K562 (cell line): ENCODE measurements at regions not wholly inside any gene's neighbourhood (a gene's known extent, or its start where the extent isn't known, plus 50 kb on each side); places are given as distances from the start of the nearest gene placed in this dataset.

Experiments used
- BMI1 ChIP-seq: fragments of 150-350 bp; IDR thresholded peaks from 2 replicates; pipeline ENCODE4 v1.6.1; 2014; ENCODE audit warnings: low read length
- E2F3 ChIP-seq: fragments of 250-450 bp; sonication (Bioruptor Pico); IDR thresholded peaks from 2 replicates; pipeline ENCODE4 v1.4.0; 2020; ENCODE audit warnings: mild to moderate bottlenecking
- FOSL1 ChIP-seq: fragments of 200-800 bp; sonication (Bioruptor generic); conservative IDR thresholded peaks from 2 replicates; pipeline ENCODE4 v1.6.1; 2016; ENCODE audit warnings: missing genetic modification characterization, missing compliant biosample characterization
- L3MBTL2 ChIP-seq: fragments of 450-650 bp; IDR thresholded peaks from 2 replicates; pipeline ENCODE4 v1.6.1; 2016; ENCODE audit warnings: mild to moderate bottlenecking, moderate library complexity
- MTA2 ChIP-seq: fragments of 450-650 bp; IDR thresholded peaks from 2 replicates; pipeline ENCODE4 v1.6.1; 2016; ENCODE audit warnings: low read depth
- NFRKB ChIP-seq: fragments of 450-650 bp; IDR thresholded peaks from 2 replicates; pipeline ENCODE4 v1.6.1; 2016; ENCODE audit warnings: low read depth
- POLR2B ChIP-seq: fragments of 450-650 bp; IDR thresholded peaks from 2 replicates; pipeline ENCODE4 v1.6.1; 2018; ENCODE audit warnings: low read depth; ENCODE audit not compliant: partially characterized antibody
- SIN3B ChIP-seq: fragments of 450-650 bp; IDR thresholded peaks from 2 replicates; pipeline ENCODE4 v1.6.1; 2017; ENCODE audit warnings: low read depth, mild to moderate bottlenecking, moderate library complexity
- ZBTB34 ChIP-seq: fragments of 250-450 bp; sonication (Bioruptor Pico); IDR thresholded peaks from 2 replicates; pipeline ENCODE4 v1.8.0; 2021; ENCODE audit warnings: mild to moderate bottlenecking, moderate library complexity
- ZKSCAN3 ChIP-seq: fragments of 250-450 bp; sonication (Bioruptor Pico); IDR thresholded peaks from 2 replicates; pipeline ENCODE4 v1.4.0; 2020
- ZSCAN29 ChIP-seq: fragments of 450-650 bp; IDR thresholded peaks from 2 replicates; pipeline ENCODE4 v1.6.1; 2017

DNA sequence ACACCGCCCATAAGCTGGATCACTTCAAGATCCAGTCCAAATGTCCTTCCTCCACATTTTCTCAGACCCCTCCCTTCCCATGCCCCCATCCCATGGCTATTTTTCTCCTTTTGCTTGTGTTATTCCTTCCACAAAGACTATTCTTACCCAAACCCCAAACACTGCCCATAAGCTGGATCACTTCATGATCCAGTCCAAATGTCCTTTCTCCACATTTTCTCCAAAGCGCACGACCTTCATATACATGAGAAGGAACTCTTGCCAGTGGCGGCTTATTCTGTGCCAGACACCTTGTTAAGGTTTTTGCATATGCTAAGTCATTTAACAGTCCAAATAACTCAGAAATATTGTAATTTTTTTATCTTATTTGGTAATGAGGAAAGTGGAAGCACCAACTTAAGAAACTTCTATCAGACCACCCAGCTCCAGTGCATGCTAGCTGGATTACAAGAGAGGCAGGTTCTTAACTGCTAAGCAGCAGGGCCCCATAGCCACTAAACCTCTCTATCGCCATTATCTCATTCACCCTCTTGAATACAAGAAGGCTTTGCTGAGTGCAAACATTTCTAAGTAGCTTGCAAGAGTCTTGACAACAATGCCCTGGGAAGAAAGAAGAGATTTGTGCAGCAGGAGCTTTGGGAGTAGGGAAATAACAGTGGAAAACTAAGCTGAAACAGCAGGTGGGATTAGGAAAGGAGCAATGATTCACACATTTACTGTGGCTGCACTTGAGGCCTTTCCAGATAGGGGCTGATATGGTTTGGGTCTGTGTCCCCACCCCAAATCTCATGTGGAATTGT, 428.2 kb upstream of the MAF start (continued):
- TF ChIP-seq FOSL1, result 0 out of 2 replicates have a peak, but pooled peaks have one; percentile 27
- no peak for TF ChIP-seq SIN3B
- peak; percentile 25; the same call in 1 of the 2 replicates for TF ChIP-seq E2F3 (CRISPR knock-in tag)
- no peak for TF ChIP-seq BMI1
- TF ChIP-seq MTA2, result 0 out of 2 replicates have a peak, but pooled peaks have one; percentile 12
- TF ChIP-seq L3MBTL2, result peak; percentile 25; the same call in 1 of the 2 replicates
- TF ChIP-seq ZSCAN29, result no peak
- TF ChIP-seq POLR2B, result no peak
- no peak for TF ChIP-seq ZKSCAN3 (CRISPR knock-in tag)
- TF ChIP-seq ZBTB34, result no peak
- TF ChIP-seq NFRKB, result 0 out of 2 replicates have a peak, but pooled peaks have one; percentile 7
